Brain microvascular endothelial cell (primary cell): ENCODE measurements at regions not wholly inside any gene's neighbourhood (a gene's known extent, or its start where the extent isn't known, plus 50 kb on each side); places are given as distances from the start of the nearest gene placed in this dataset.

Source experiments
- DNase-seq: peaks from one replicate; pipeline ENCODE4 v3.0.0-alpha.2; 2020
- H3K27ac ChIP-seq: fragments of 250-450 bp; sonication (Bioruptor Pico); 2 replicates; pipeline ENCODE4 v1.5.1; 2020; ENCODE audit warnings: mild to moderate bottlenecking, moderate library complexity
- H3K27me3 ChIP-seq: fragments of 250-450 bp; sonication (Bioruptor Pico); replicated peaks from 2 replicates; pipeline ENCODE4 v1.5.1; 2020; ENCODE audit warnings: mild to moderate bottlenecking
- H3K36me3 ChIP-seq: fragments of 250-450 bp; sonication (Bioruptor Pico); replicated peaks from 2 replicates; pipeline ENCODE4 v1.5.1; 2020; ENCODE audit warnings: mild to moderate bottlenecking
- H3K4me3 ChIP-seq: 2 replicates; pipeline ENCODE4 v1.5.1; 2011; ENCODE audit warnings: low read depth, mild to moderate bottlenecking, control low read depth, low read length, moderate library complexity
- CTCF ChIP-seq: IDR thresholded peaks from 2 replicates; pipeline ENCODE4 v1.5.1; 2011; ENCODE audit warnings: low read depth, mild to moderate bottlenecking, moderate library complexity, low read length, control low read depth, inconsistent platforms; ENCODE audit errors: missing control alignments
- in situ Hi-C: cut with HindIII; loops from 2 replicates; pipeline ENCODE4 v1.10.0; 2017; ENCODE audit warnings: low sequenced_read_pairs, low pct_ligation_motif_present

- no peak for TF ChIP-seq CTCF
- H3K27ac ChIP-seq, result no peak overlapping the region
- no peak overlapping the region for H3K4me3 ChIP-seq
- no peaks in the 10 kb centered on the region for H3K27me3 ChIP-seq
- no peak for DNase-seq
- in situ Hi-C loops, result no loop called here
- no peaks in the 10 kb centered on the region for H3K36me3 ChIP-seq
Observed at GRCh38 chr1:13916530-13916929, 216.5 kb downstream of the PRDM2 start.

GRCh38 chr1:13917607-13918006 lies 217.6 kb downstream of the PRDM2 start:
- DNase-seq, result no peak
- in situ Hi-C loops, result no loop called here
- Histone ChIP-seq H3K27me3 (no peaks in the 10 kb centered on the region), H3K27ac (no peak overlapping the region), H3K36me3 (no peaks in the 10 kb centered on the region), H3K4me3 (no peak overlapping the region)
- no peak for TF ChIP-seq CTCF

GRCh38 chr1:13918862-13919261 lies 218.9 kb downstream of the PRDM2 start:
- in situ Hi-C loops, result no loop called here
- no peak for TF ChIP-seq CTCF

GRCh38 chr1:13921190-13921589 lies 221.2 kb downstream of the PRDM2 start:
- Histone ChIP-seq H3K4me3 (no peak overlapping the region), H3K27me3 (no peaks in the 10 kb centered on the region), H3K36me3 (no peaks in the 10 kb centered on the region), H3K27ac (no peak overlapping the region)
- in situ Hi-C loops, result no loop called here
- TF ChIP-seq CTCF, result no peak
- DNase-seq, result no peak

More at GRCh38 chr1:13918862-13919261, 218.9 kb downstream of the PRDM2 start:
- H3K36me3 ChIP-seq, result no peaks in the 10 kb centered on the region
- no peak for DNase-seq
- H3K4me3 ChIP-seq, result no peak overlapping the region
- no peaks in the 10 kb centered on the region for H3K27me3 ChIP-seq
- H3K27ac ChIP-seq, result no peak overlapping the region

- Histone ChIP-seq H3K27ac (no peak overlapping the region), H3K4me3 (no peak overlapping the region), H3K27me3 (no peaks in the 10 kb centered on the region), H3K36me3 (no peaks in the 10 kb centered on the region)
- DNase-seq, result no peak
- TF ChIP-seq CTCF, result no peak
- in situ Hi-C loops, result no loop called here
Observed at GRCh38 chr1:13922466-13923110, 222.6 kb downstream of the PRDM2 start.

GRCh38 chr1:13926556-13926955 lies 226.6 kb downstream of the PRDM2 start:
- Histone ChIP-seq H3K27ac (no peak overlapping the region), H3K36me3 (no peaks in the 10 kb centered on the region), H3K4me3 (no peak overlapping the region), H3K27me3 (no peaks in the 10 kb centered on the region)
- no peak for DNase-seq
- no peak for TF ChIP-seq CTCF
- in situ Hi-C loops, result no loop called here
